Stimulated activated naive CD8-positive, alpha-beta T cell treated with anti-CD3 and anti-CD28 coated beads, Interleukin-15, Interleukin-2, amounts not matched to agents 100 ng/mL and 50 ng/mL, for 24 hours (primary cell): ENCODE measurements at regions not wholly inside any gene's neighbourhood (a gene's known extent, or its start where the extent isn't known, plus 50 kb on each side); places are given as distances from the start of the nearest gene placed in this dataset.

Source experiments
- H3K27ac Mint-ChIP-seq: one replicate; pipeline ENCODE4 v1.8.0; 2021; ENCODE audit warnings: mild to moderate bottlenecking, mixed read lengths
- H3K27me3 Mint-ChIP-seq: one replicate; pipeline ENCODE4 v1.8.0; 2021; ENCODE audit warnings: mixed read lengths
- H3K36me3 Mint-ChIP-seq: one replicate; pipeline ENCODE4 v1.8.0; 2021; ENCODE audit warnings: low read depth, mixed read lengths
- H3K4me1 Mint-ChIP-seq: one replicate; pipeline ENCODE4 v1.8.0; 2021; ENCODE audit warnings: low read depth, mixed read lengths
- H3K4me3 Mint-ChIP-seq: one replicate; pipeline ENCODE4 v1.8.0; 2021; ENCODE audit warnings: mild to moderate bottlenecking, mixed read lengths
- H3K9me3 Mint-ChIP-seq: one replicate; pipeline ENCODE4 v1.8.0; 2021; ENCODE audit warnings: mixed read lengths

GRCh38 chr18:71899183-71899582 is 645.0 kb downstream of the CBLN2 start:
- no peaks in the 10 kb centered on the region for H3K27me3 Mint-ChIP-seq
- no peak overlapping the region for H3K27ac Mint-ChIP-seq
- H3K9me3 Mint-ChIP-seq: no peaks in the 10 kb centered on the region
- no peaks in the 10 kb centered on the region for H3K36me3 Mint-ChIP-seq
- H3K4me1 Mint-ChIP-seq: no peaks in the 10 kb centered on the region
- H3K4me3 Mint-ChIP-seq: no peak overlapping the region

- Mint-ChIP-seq H3K27ac (no peak overlapping the region), H3K4me3 (no peak overlapping the region), H3K36me3 (no peaks in the 10 kb centered on the region), H3K27me3 (no peaks in the 10 kb centered on the region), H3K4me1 (no peaks in the 10 kb centered on the region), H3K9me3 (peaks cover 8% of the 10 kb centered on the region)
Measured at GRCh38 chr18:71887509-71887908, 656.6 kb downstream of the CBLN2 start.

GRCh38 chr18:71878226-71878625 is 665.9 kb downstream of the CBLN2 start:
- Mint-ChIP-seq H3K36me3 (no peaks in the 10 kb centered on the region), H3K4me1 (no peaks in the 10 kb centered on the region), H3K9me3 (no peaks in the 10 kb centered on the region), H3K4me3 (no peak overlapping the region), H3K27ac (no peak overlapping the region), H3K27me3 (no peaks in the 10 kb centered on the region)

GRCh38 chr18:71873695-71874094 is 670.4 kb downstream of the CBLN2 start:
- H3K4me1 Mint-ChIP-seq: no peaks in the 10 kb centered on the region
- H3K27me3 Mint-ChIP-seq: no peaks in the 10 kb centered on the region
- H3K27ac Mint-ChIP-seq: no peak overlapping the region
- H3K9me3 Mint-ChIP-seq: peaks cover 2% of the 10 kb centered on the region
- H3K36me3 Mint-ChIP-seq: no peaks in the 10 kb centered on the region
- no peak overlapping the region for H3K4me3 Mint-ChIP-seq

GRCh38 chr18:71865888-71866287 is 678.3 kb downstream of the CBLN2 start:
- no peak overlapping the region for H3K27ac Mint-ChIP-seq
- H3K4me1 Mint-ChIP-seq: no peaks in the 10 kb centered on the region
- H3K36me3 Mint-ChIP-seq: no peaks in the 10 kb centered on the region
- no peaks in the 10 kb centered on the region for H3K27me3 Mint-ChIP-seq
- peaks cover 8% of the 10 kb centered on the region for H3K9me3 Mint-ChIP-seq
- H3K4me3 Mint-ChIP-seq: no peak overlapping the region

- no peak overlapping the region for H3K4me3 Mint-ChIP-seq
- no peaks in the 10 kb centered on the region for H3K27me3 Mint-ChIP-seq
- H3K27ac Mint-ChIP-seq: no peak overlapping the region
- no peaks in the 10 kb centered on the region for H3K36me3 Mint-ChIP-seq
- H3K9me3 Mint-ChIP-seq: peaks cover 25% of the 10 kb centered on the region
- H3K4me1 Mint-ChIP-seq: no peaks in the 10 kb centered on the region
Measured at GRCh38 chr18:71850602-71851001, 693.5 kb downstream of the CBLN2 start.

GRCh38 chr18:71849407-71849806 is 694.7 kb downstream of the CBLN2 start:
- Mint-ChIP-seq H3K27ac (no peak overlapping the region), H3K4me1 (no peaks in the 10 kb centered on the region), H3K9me3 (peaks cover 25% of the 10 kb centered on the region), H3K36me3 (no peaks in the 10 kb centered on the region), H3K27me3 (no peaks in the 10 kb centered on the region), H3K4me3 (no peak overlapping the region)

- peaks cover 25% of the 10 kb centered on the region for H3K9me3 Mint-ChIP-seq
- no peak overlapping the region for H3K4me3 Mint-ChIP-seq
- no peaks in the 10 kb centered on the region for H3K27me3 Mint-ChIP-seq
- no peaks in the 10 kb centered on the region for H3K4me1 Mint-ChIP-seq
- H3K36me3 Mint-ChIP-seq: no peaks in the 10 kb centered on the region
- H3K27ac Mint-ChIP-seq: no peak overlapping the region
Measured at GRCh38 chr18:71846716-71847115, 697.4 kb downstream of the CBLN2 start.

GRCh38 chr18:71844814-71845213 is 699.3 kb downstream of the CBLN2 start:
- no peak overlapping the region for H3K4me3 Mint-ChIP-seq
- no peaks in the 10 kb centered on the region for H3K4me1 Mint-ChIP-seq

GRCh38 chr18:71842666-71843065 is 701.5 kb downstream of the CBLN2 start:
- H3K4me3 Mint-ChIP-seq: no peak overlapping the region

More at GRCh38 chr18:71844814-71845213, 699.3 kb downstream of the CBLN2 start:
- Mint-ChIP-seq H3K36me3 (no peaks in the 10 kb centered on the region), H3K27me3 (no peaks in the 10 kb centered on the region), H3K9me3 (peaks cover 13% of the 10 kb centered on the region), H3K27ac (no peak overlapping the region)

GRCh38 chr18:71837547-71837946 is 706.6 kb downstream of the CBLN2 start:
- Mint-ChIP-seq H3K9me3 (no peaks in the 10 kb centered on the region), H3K27me3 (no peaks in the 10 kb centered on the region), H3K4me1 (no peaks in the 10 kb centered on the region), H3K36me3 (no peaks in the 10 kb centered on the region), H3K4me3 (no peak overlapping the region), H3K27ac (no peak overlapping the region)

More at GRCh38 chr18:71842666-71843065, 701.5 kb downstream of the CBLN2 start:
- H3K27ac Mint-ChIP-seq: no peak overlapping the region
- H3K4me1 Mint-ChIP-seq: no peaks in the 10 kb centered on the region
- no peaks in the 10 kb centered on the region for H3K27me3 Mint-ChIP-seq
- H3K9me3 Mint-ChIP-seq: peaks cover 6% of the 10 kb centered on the region
- H3K36me3 Mint-ChIP-seq: no peaks in the 10 kb centered on the region

GRCh38 chr18:71832946-71833617 is 711.1 kb downstream of the CBLN2 start:
- H3K36me3 Mint-ChIP-seq: no peaks in the 10 kb centered on the region
- H3K9me3 Mint-ChIP-seq: no peaks in the 10 kb centered on the region
- H3K4me1 Mint-ChIP-seq: no peaks in the 10 kb centered on the region
- no peak overlapping the region for H3K4me3 Mint-ChIP-seq
- H3K27me3 Mint-ChIP-seq: no peaks in the 10 kb centered on the region
- no peak overlapping the region for H3K27ac Mint-ChIP-seq

- no peaks in the 10 kb centered on the region for H3K4me1 Mint-ChIP-seq
Measured at GRCh38 chr18:71831039-71831438, 713.1 kb downstream of the CBLN2 start.

GRCh38 chr18:71827301-71827700 is 716.8 kb downstream of the CBLN2 start:
- H3K4me3 Mint-ChIP-seq: no peak overlapping the region
- H3K36me3 Mint-ChIP-seq: no peaks in the 10 kb centered on the region
- H3K27me3 Mint-ChIP-seq: no peaks in the 10 kb centered on the region
- H3K4me1 Mint-ChIP-seq: no peaks in the 10 kb centered on the region
- H3K27ac Mint-ChIP-seq: no peak overlapping the region
- H3K9me3 Mint-ChIP-seq: peaks cover 3% of the 10 kb centered on the region

More at GRCh38 chr18:71831039-71831438, 713.1 kb downstream of the CBLN2 start:
- H3K36me3 Mint-ChIP-seq: no peaks in the 10 kb centered on the region
- H3K9me3 Mint-ChIP-seq: no peaks in the 10 kb centered on the region
- H3K4me3 Mint-ChIP-seq: no peak overlapping the region
- H3K27ac Mint-ChIP-seq: no peak overlapping the region
- H3K27me3 Mint-ChIP-seq: no peaks in the 10 kb centered on the region

GRCh38 chr18:71815305-71815704 is 728.8 kb downstream of the CBLN2 start:
- Mint-ChIP-seq H3K27ac (no peak overlapping the region), H3K36me3 (no peaks in the 10 kb centered on the region), H3K4me3 (no peak overlapping the region), H3K27me3 (no peaks in the 10 kb centered on the region), H3K9me3 (peaks cover 3% of the 10 kb centered on the region), H3K4me1 (no peaks in the 10 kb centered on the region)

GRCh38 chr18:71809711-71810110 is 734.4 kb downstream of the CBLN2 start:
- no peak overlapping the region for H3K27ac Mint-ChIP-seq
- H3K36me3 Mint-ChIP-seq: no peaks in the 10 kb centered on the region
- H3K4me1 Mint-ChIP-seq: no peaks in the 10 kb centered on the region
- H3K27me3 Mint-ChIP-seq: no peaks in the 10 kb centered on the region
- peaks cover 7% of the 10 kb centered on the region for H3K9me3 Mint-ChIP-seq
- no peak overlapping the region for H3K4me3 Mint-ChIP-seq
